ENCODE measurements at regions not wholly inside any gene's neighbourhood (a gene's known extent, or its start where the extent isn't known, plus 50 kb on each side); places are given as distances from the start of the nearest gene placed in this dataset.
"Not testable (repeated sequence)": the region's sequence is repeated elsewhere in the genome, so short reads cannot be mapped to it uniquely, and the experiment has no call there.

GRCh38 chr6:115811541-115811940 is 249.2 kb downstream of the FRK start:
- no peak for DNase-seq

GRCh38 chr6:115798229-115798628 is 262.5 kb downstream of the FRK start:
- DNase-seq = no peak

- DNase-seq = no peak
These were observed 263.9 kb downstream of the FRK start for GRCh38 chr6:115796829-115797228.

- DNase-seq = no peak
These were observed 264.6 kb downstream of the FRK start for GRCh38 chr6:115796061-115796460.

GRCh38 chr6:115783402-115784061 is 277.2 kb downstream of the FRK start:
- DNase-seq = no peak

- DNase-seq = no peak
These were observed 278.1 kb downstream of the FRK start for GRCh38 chr6:115782612-115783011.

- DNase-seq = no peak
These were observed 286.9 kb downstream of the FRK start for GRCh38 chr6:115773741-115774140.

GRCh38 chr6:115770851-115771250 is 289.8 kb downstream of the FRK start:
- DNase-seq = no peak

- no peak for DNase-seq
These were observed 292.2 kb downstream of the FRK start for GRCh38 chr6:115768500-115768899.

GRCh38 chr6:115767931-115768330 is 292.8 kb downstream of the FRK start:
- DNase-seq = peak in 1 of 58 donors; percentile 1

GRCh38 chr6:115766745-115767462 is 293.8 kb downstream of the FRK start:
- no peak for DNase-seq

GRCh38 chr6:115765966-115766365 is 294.7 kb downstream of the FRK start:
- no peak for DNase-seq

GRCh38 chr6:115759051-115759450 is 301.6 kb downstream of the FRK start:
- DNase-seq = no peak

GRCh38 chr6:115753446-115753845 is 307.2 kb downstream of the FRK start:
- DNase-seq = no peak

GRCh38 chr6:115750946-115751345 is 309.7 kb downstream of the FRK start:
- DNase-seq = no peak

GRCh38 chr6:115750292-115750691 is 310.4 kb downstream of the FRK start:
- no peak for DNase-seq

- no peak for DNase-seq
These were observed 313.0 kb downstream of the FRK start for GRCh38 chr6:115747719-115748118.

GRCh38 chr6:115746583-115746982 is 314.1 kb downstream of the FRK start:
- not testable (repeated sequence) for DNase-seq

- no peak for DNase-seq
These were observed 319.8 kb downstream of the FRK start for GRCh38 chr6:115740907-115741306.

- DNase-seq = no peak
These were observed 325.1 kb downstream of the FRK start for GRCh38 chr6:115735610-115736009.

GRCh38 chr6:115733426-115733825 is 327.3 kb downstream of the FRK start:
- no peak for DNase-seq

- DNase-seq = no peak
These were observed 331.7 kb downstream of the FRK start for GRCh38 chr6:115729036-115729435.

- DNase-seq = no peak
These were observed 332.5 kb downstream of the FRK start for GRCh38 chr6:115728171-115728570.
